SH-SY5Y (cell line): ENCODE measurements at regions not wholly inside any gene's neighbourhood (a gene's known extent, or its start where the extent isn't known, plus 50 kb on each side); places are given as distances from the start of the nearest gene placed in this dataset.

Experiments used
- GATA2 ChIP-seq: IDR thresholded peaks from 2 replicates; pipeline ENCODE4 v1.6.1; 2011; ENCODE audit warnings: mild to moderate bottlenecking, low read depth, low read length
- GATA3 ChIP-seq: IDR thresholded peaks from 2 replicates; pipeline ENCODE4 v1.6.1; 2011; ENCODE audit warnings: low read depth, mild to moderate bottlenecking, low read length, moderate library complexity

DNA sequence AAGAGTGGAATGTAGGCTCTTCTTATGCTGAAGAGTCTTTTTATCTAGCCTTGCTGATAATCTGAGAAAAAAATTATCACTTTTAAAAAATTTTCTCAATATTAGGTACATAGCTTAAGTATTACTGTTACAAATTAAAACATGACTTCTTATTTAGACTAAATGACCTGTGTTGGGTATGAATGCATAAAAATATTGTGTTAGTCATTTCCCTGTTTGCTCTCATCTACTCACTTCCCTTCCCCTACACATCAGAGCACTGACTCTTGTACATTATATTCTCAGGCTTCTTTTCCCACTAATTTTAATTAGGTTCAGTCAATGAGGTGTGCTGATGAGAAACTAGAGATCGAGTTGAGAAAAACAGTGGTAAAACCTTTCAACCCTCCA, 881.0 kb downstream of the PCDH18 start:
- TF ChIP-seq GATA3 (no peak), GATA2 (no peak)
